ENCODE measurements at regions not wholly inside any gene's neighbourhood (a gene's known extent, or its start where the extent isn't known, plus 50 kb on each side); places are given as distances from the start of the nearest gene placed in this dataset.
A peak's percentile ranks its signal among the peaks of the same experiment; 100 is the strongest.

GRCh38 chr1:189874715-189875435 is 602.8 kb downstream of the BRINP3 start:
- DNase-seq, result no peak

GRCh38 chr1:189880135-189880534 is 597.5 kb downstream of the BRINP3 start:
- DNase-seq, result no peak

GRCh38 chr1:189899686-189900425 is 577.8 kb downstream of the BRINP3 start:
- DNase-seq, result peak; percentile 85

GRCh38 chr1:189904509-189904908 is 573.2 kb downstream of the BRINP3 start:
- DNase-seq, result no peak

- DNase-seq, result no peak
These were observed 569.6 kb downstream of the BRINP3 start for GRCh38 chr1:189908113-189908512.

GRCh38 chr1:189921613-189922012 is 556.1 kb downstream of the BRINP3 start:
- no peak for DNase-seq

- DNase-seq, result no peak
These were observed 550.0 kb downstream of the BRINP3 start for GRCh38 chr1:189927641-189928040.

GRCh38 chr1:189929501-189930099 is 548.1 kb downstream of the BRINP3 start:
- no peak for DNase-seq

GRCh38 chr1:189936861-189937260 is 540.8 kb downstream of the BRINP3 start:
- DNase-seq, result no peak

GRCh38 chr1:189939967-189940366 is 537.7 kb downstream of the BRINP3 start:
- DNase-seq, result no peak

- no peak for DNase-seq
These were observed 535.7 kb downstream of the BRINP3 start for GRCh38 chr1:189941922-189942321.

- no peak for DNase-seq
These were observed 518.9 kb downstream of the BRINP3 start for GRCh38 chr1:189958756-189959155.

GRCh38 chr1:189960769-189961168 is 516.9 kb downstream of the BRINP3 start:
- no peak for DNase-seq

- DNase-seq, result no peak
These were observed 515.5 kb downstream of the BRINP3 start for GRCh38 chr1:189962181-189962580.

GRCh38 chr1:189970331-189971230 is 507.1 kb downstream of the BRINP3 start:
- DNase-seq, result no peak

- no peak for DNase-seq
These were observed 506.0 kb downstream of the BRINP3 start for GRCh38 chr1:189971656-189972055.

- DNase-seq, result no peak
These were observed 500.5 kb downstream of the BRINP3 start for GRCh38 chr1:189977184-189977583.

GRCh38 chr1:189983166-189983890 is 494.3 kb downstream of the BRINP3 start:
- DNase-seq, result no peak

GRCh38 chr1:189986516-189986915 is 491.1 kb downstream of the BRINP3 start:
- no peak for DNase-seq

- DNase-seq, result no peak
These were observed 490.2 kb downstream of the BRINP3 start for GRCh38 chr1:189987509-189987908.

- no peak for DNase-seq
These were observed 484.8 kb downstream of the BRINP3 start for GRCh38 chr1:189992856-189993255.

GRCh38 chr1:190000365-190000872 is 477.2 kb downstream of the BRINP3 start:
- DNase-seq, result no peak
